ENCODE measurements at regions not wholly inside any gene's neighbourhood (a gene's known extent, or its start where the extent isn't known, plus 50 kb on each side); places are given as distances from the start of the nearest gene placed in this dataset.

- TF ChIP-seq CTCF (IDR thresholded peaks at IDR 0.05) (no peak), POLR2A (IDR thresholded peaks at IDR 0.05) (no peak)
Measured at GRCh38 chr4:156328882-156329281, 375.2 kb upstream of the CTSO start.
